ENCODE measurements at regions not wholly inside any gene's neighbourhood (a gene's known extent, or its start where the extent isn't known, plus 50 kb on each side); places are given as distances from the start of the nearest gene placed in this dataset.

DNA sequence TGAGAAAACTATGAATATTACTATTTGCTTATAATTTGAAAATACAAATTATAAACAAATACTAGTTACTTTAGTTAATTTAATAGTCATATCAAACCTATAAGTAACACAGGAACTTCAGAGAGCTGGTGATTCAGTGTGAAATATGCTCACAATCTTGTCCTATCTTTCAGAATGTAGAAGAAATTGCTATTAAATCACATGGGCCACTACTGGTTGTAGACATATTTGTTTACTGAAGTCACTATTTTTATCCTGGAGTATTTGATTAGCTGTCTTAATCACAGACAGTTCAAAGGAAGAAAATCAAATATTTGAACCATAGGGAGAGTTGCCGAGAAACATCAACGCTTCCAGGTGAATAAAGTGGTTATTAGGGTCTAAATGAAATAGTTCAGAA, 187.6 kb upstream of the ANO3 start:
- intact Hi-C loops (cut with micrococcal nuclease; ENCODE audit: unreplicated experiment) (no loop called here), in situ Hi-C loops (cut with HindIII; ENCODE audit: low pct_unique_long_range_greater_than_20kb, low sequenced_read_pairs) (no loop called here)
- TF ChIP-seq SIN3A (IDR thresholded peaks at IDR 0.05; ENCODE audit: borderline replicate concordance, insufficient read depth, low read depth, low read length) = no peak
- no peak for TF ChIP-seq TCF7L2 (IDR thresholded peaks at IDR 0.05; ENCODE audit: low read depth, low read length)
- no peak for TF ChIP-seq POLR2AphosphoS5 (IDR thresholded peaks at IDR 0.05; ENCODE audit: low read depth, low read length)
- no peak for TF ChIP-seq CTCF (IDR thresholded peaks at IDR 0.05)
- no peak for TF ChIP-seq REST (IDR thresholded peaks at IDR 0.05; ENCODE audit: insufficient read depth in 1 of 2, low read depth in 2 of 2, low read length in 1 of 2)
- Histone ChIP-seq H3K27ac (ENCODE audit: low read length) (no peak overlapping the region), H3K4me1 (ENCODE audit: control insufficient read depth, insufficient read depth, low read length) (no peaks in the 10 kb centered on the region), H3K27me3 (ENCODE audit: control insufficient read depth, insufficient read depth, low read length) (no peaks in the 10 kb centered on the region), H3K4me3 (ENCODE audit: low read depth in 2 of 2, low read length in 2 of 2) (no peak overlapping the region), H3K9me3 (ENCODE audit: control insufficient read depth, insufficient read depth, low read depth, low read length) (no peaks in the 10 kb centered on the region), H3K36me3 (ENCODE audit: control insufficient read depth, insufficient read depth, low read length) (no peaks in the 10 kb centered on the region)
- DNase-seq (ENCODE audit: low read depth, low spot score) (no peak), ATAC-seq (no peak)
- BruUV-seq (replicated peaks) = no TSS peak
- CTCF ChIA-PET = no interaction called here
- POLR2A ChIA-PET = no interaction called here

DNA sequence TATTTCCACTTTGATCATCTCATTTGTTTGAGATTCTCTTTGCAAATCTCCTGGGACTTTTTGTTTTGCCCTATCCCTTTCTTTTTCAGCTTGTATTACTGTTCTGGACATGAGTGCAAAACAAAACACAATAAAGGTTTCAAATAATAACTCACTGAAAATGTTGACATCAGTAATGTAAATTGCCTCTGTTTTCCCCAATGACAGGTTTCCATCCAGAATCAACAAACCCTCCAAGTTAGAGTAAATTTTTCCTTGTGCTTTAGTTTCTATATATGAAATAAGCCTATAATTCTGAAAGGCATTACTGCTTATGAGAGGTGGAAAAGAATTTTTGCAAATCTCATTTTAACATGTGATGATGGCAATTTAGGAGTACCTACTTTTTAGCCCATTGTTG, 187.0 kb upstream of the ANO3 start:
- CTCF ChIA-PET = no interaction called here
- BruUV-seq (replicated peaks) = no TSS peak
- TF ChIP-seq SIN3A (IDR thresholded peaks at IDR 0.05; ENCODE audit: borderline replicate concordance, insufficient read depth, low read depth, low read length) = no peak

GRCh38 chr11:26149585-26149984, 182.3 kb upstream of the ANO3 start:
- ChIA-PET CTCF (no interaction called here), POLR2A (no interaction called here)
- Histone ChIP-seq H3K27ac (ENCODE audit: low read length) (no peak overlapping the region), H3K27me3 (ENCODE audit: control insufficient read depth, insufficient read depth, low read length) (no peaks in the 10 kb centered on the region), H3K36me3 (ENCODE audit: control insufficient read depth, insufficient read depth, low read length) (no peaks in the 10 kb centered on the region), H3K4me1 (ENCODE audit: control insufficient read depth, insufficient read depth, low read length) (no peaks in the 10 kb centered on the region), H3K9me3 (ENCODE audit: control insufficient read depth, insufficient read depth, low read depth, low read length) (no peaks in the 10 kb centered on the region), H3K4me3 (ENCODE audit: low read depth in 2 of 2, low read length in 2 of 2) (no peak overlapping the region)
- intact Hi-C loops (cut with micrococcal nuclease; ENCODE audit: unreplicated experiment) (no loop called here), in situ Hi-C loops (cut with HindIII; ENCODE audit: low pct_unique_long_range_greater_than_20kb, low sequenced_read_pairs) (no loop called here)
- DNase-seq (ENCODE audit: low read depth, low spot score) (no peak), ATAC-seq (no peak)
- TF ChIP-seq POLR2AphosphoS5 (IDR thresholded peaks at IDR 0.05; ENCODE audit: low read depth, low read length) (no peak), SIN3A (IDR thresholded peaks at IDR 0.05; ENCODE audit: borderline replicate concordance, insufficient read depth, low read depth, low read length) (no peak), REST (IDR thresholded peaks at IDR 0.05; ENCODE audit: insufficient read depth in 1 of 2, low read depth in 2 of 2, low read length in 1 of 2) (no peak), CTCF (IDR thresholded peaks at IDR 0.05) (no peak), TCF7L2 (IDR thresholded peaks at IDR 0.05; ENCODE audit: low read depth, low read length) (no peak)
- no TSS peak for BruUV-seq (replicated peaks)

More for the DNA sequence above, 187.0 kb upstream of the ANO3 start:
- Histone ChIP-seq H3K4me3 (ENCODE audit: low read depth in 2 of 2, low read length in 2 of 2) (no peak overlapping the region), H3K27ac (ENCODE audit: low read length) (no peak overlapping the region), H3K9me3 (ENCODE audit: control insufficient read depth, insufficient read depth, low read depth, low read length) (no peaks in the 10 kb centered on the region), H3K36me3 (ENCODE audit: control insufficient read depth, insufficient read depth, low read length) (no peaks in the 10 kb centered on the region), H3K4me1 (ENCODE audit: control insufficient read depth, insufficient read depth, low read length) (no peaks in the 10 kb centered on the region), H3K27me3 (ENCODE audit: control insufficient read depth, insufficient read depth, low read length) (no peaks in the 10 kb centered on the region)
- intact Hi-C loops (cut with micrococcal nuclease; ENCODE audit: unreplicated experiment) = no loop called here
- DNase-seq (ENCODE audit: low read depth, low spot score) = no peak
- in situ Hi-C loops (cut with HindIII; ENCODE audit: low pct_unique_long_range_greater_than_20kb, low sequenced_read_pairs) = no loop called here
- POLR2A ChIA-PET = no interaction called here
- no peak for ATAC-seq
